SK-N-MC (cell line): ENCODE measurements at regions not wholly inside any gene's neighbourhood (a gene's known extent, or its start where the extent isn't known, plus 50 kb on each side); places are given as distances from the start of the nearest gene placed in this dataset.

Source experiments
- EZH2 ChIP-seq: fragments of 200-600 bp; sonication (generic); IDR thresholded peaks from one replicate; pipeline ENCODE4 v1.6.1; 2017; ENCODE audit warnings: antibody characterized with exemption
- FOXP2 ChIP-seq: optimal IDR thresholded peaks from 2 replicates; pipeline ENCODE3; 2011; ENCODE audit warnings: mild to moderate bottlenecking, moderate library complexity; ENCODE audit not compliant: insufficient read depth; ENCODE audit errors: extremely low read length, control extremely low read depth
- POLR2AphosphoS5 ChIP-seq: IDR thresholded peaks from 2 replicates; pipeline ENCODE4 v1.6.1; 2012; ENCODE audit warnings: mild to moderate bottlenecking, low read depth, low read length, borderline replicate concordance

GRCh38 chr10:65042496-65042895 lies 1521.3 kb downstream of the REEP3 start:
- no peak for TF ChIP-seq EZH2
- no peak for TF ChIP-seq POLR2AphosphoS5
- no peak for TF ChIP-seq FOXP2
